GM12878 (cell line): ENCODE measurements at regions not wholly inside any gene's neighbourhood (a gene's known extent, or its start where the extent isn't known, plus 50 kb on each side); places are given as distances from the start of the nearest gene placed in this dataset.
"Not testable (repeated sequence)": the region's sequence is repeated elsewhere in the genome, so short reads cannot be mapped to it uniquely, and the experiment has no call there.

ENCODE experiments used
- ATAC-seq: fragments of 200-7000 bp; cut with Tn5 transposase; 3 replicates; pipeline ENCODE4 v1.9.1; 2020; ENCODE audit warnings: mild to moderate bottlenecking, moderate library complexity
- BruUV-seq: library from RNA; stranded (reverse); fragments of 400-500 nt; replicated peaks from 2 replicates; lab custom pipeline; 2021; lab: Mats Ljungman, UMichigan
- CTCF ChIA-PET: fragments of 300-600 bp; sonication (Branson Sonifier 250); formaldehyde crosslinking; extraction: SDS; loops from one replicate; lab custom pipeline; 2021; ENCODE audit warnings: inconsistent platforms; lab: Yijun Ruan, JAX
- POLR2A ChIA-PET: fragments of 350-600 bp; formaldehyde crosslinking; extraction: SDS; loops from one replicate; lab custom pipeline; 2021; ENCODE audit warnings: inconsistent platforms; lab: Charles Lee
- RAD21 ChIA-PET: fragments of 300-600 bp; sonication (Branson Sonifier 250); formaldehyde crosslinking; loops from one replicate; lab custom pipeline; 2023; ENCODE audit warnings: antibody characterized with exemption; ENCODE audit not compliant: unreplicated experiment; lab: Charles Lee
- SMC1A ChIA-PET: fragments of 300-600 bp; sonication (Branson Sonifier 250); formaldehyde crosslinking; loops from one replicate; lab custom pipeline; 2023; ENCODE audit not compliant: unreplicated experiment, uncharacterized antibody; lab: Charles Lee
- DNase-seq: peaks from one replicate; pipeline ENCODE4 v3.0.0-alpha.2; 2011; ENCODE audit warnings: low read depth, low spot score
- FAIRE-seq: peaks from 3 replicates; lab custom pipeline; 2011; peaks lifted over from hg19 to GRCh38; lab: Jason Lieb, UNC
- H2AFZ ChIP-seq: 2 replicates; pipeline ENCODE4 v1.6.0; 2011; ENCODE audit warnings: low read depth, low read length, control low read depth; ENCODE audit not compliant: control insufficient read depth
- H3K27ac ChIP-seq: 2 replicates; pipeline ENCODE4 v1.5.1; 2011; ENCODE audit warnings: control low read depth; ENCODE audit not compliant: control insufficient read depth, insufficient read depth
- H3K27me3 ChIP-seq, 2 experiments: replicated peaks in 1 of 2; 2 replicates each; pipeline versions ENCODE4 v1.6.0 to v1.6.1; 2011; ENCODE audit warnings: low read length in 1 of 2; ENCODE audit not compliant: control insufficient read depth in 2 of 2, insufficient read depth in 2 of 2
- H3K36me3 ChIP-seq, 2 experiments: 2 replicates each; pipeline ENCODE4 v1.5.1; 2011; ENCODE audit warnings: low read length in 1 of 2; ENCODE audit not compliant: control insufficient read depth in 2 of 2, insufficient read depth in 2 of 2
- H3K4me1 ChIP-seq: 2 replicates; pipeline ENCODE4 v1.6.1; 2011; ENCODE audit warnings: mild to moderate bottlenecking, low read length, moderate library complexity, mixed read lengths; ENCODE audit not compliant: control insufficient read depth, insufficient read depth
- H3K4me2 ChIP-seq: 2 replicates; pipeline ENCODE4 v1.6.0; 2011; ENCODE audit warnings: control low read depth; ENCODE audit not compliant: control insufficient read depth, insufficient read depth
- H3K4me3 ChIP-seq: fragments of 200-600 bp; sonication (generic); 2 replicates; pipeline ENCODE4 v1.5.1; 2016
- H3K79me2 ChIP-seq: 2 replicates; pipeline ENCODE4 v1.6.0; 2011; ENCODE audit warnings: low read length; ENCODE audit not compliant: control insufficient read depth, insufficient read depth
- H3K9ac ChIP-seq: 2 replicates; pipeline ENCODE4 v1.8.0; 2011; ENCODE audit warnings: low read length, control low read depth, mixed read lengths; ENCODE audit not compliant: control insufficient read depth, insufficient read depth
- H3K9me3 ChIP-seq: replicated peaks from 3 replicates; pipeline ENCODE4 v1.5.1; 2011; ENCODE audit warnings: mild to moderate bottlenecking, low read length; ENCODE audit not compliant: control insufficient read depth, insufficient read depth
- H4K20me1 ChIP-seq: 2 replicates; pipeline ENCODE4 v1.6.0; 2011; ENCODE audit not compliant: control insufficient read depth, insufficient read depth
- WGBS: methylation state at CpG from one replicate; pipeline ENCODE4 v1.1.6; 2016; ENCODE audit warnings: low lambda C conversion rate; ENCODE audit not compliant: insufficient replicate concordance, insufficient coverage; ENCODE audit errors: missing lambda C conversion rate; 5-methylcytosine and 5-hydroxymethylcytosine counted together
- in situ Hi-C: fragments of 300-500 bp; cut with MboI; formaldehyde crosslinking; loops from 9 replicates; pipeline ENCODE4 v1.14.3; 2018; ENCODE audit warnings: mixed read lengths
- intact Hi-C: fragments of 100-400 bp; cut with micrococcal nuclease; formaldehyde crosslinking; loops from one replicate; pipeline ENCODE4 v1.14.2; 2022; ENCODE audit not compliant: unreplicated experiment

DNA sequence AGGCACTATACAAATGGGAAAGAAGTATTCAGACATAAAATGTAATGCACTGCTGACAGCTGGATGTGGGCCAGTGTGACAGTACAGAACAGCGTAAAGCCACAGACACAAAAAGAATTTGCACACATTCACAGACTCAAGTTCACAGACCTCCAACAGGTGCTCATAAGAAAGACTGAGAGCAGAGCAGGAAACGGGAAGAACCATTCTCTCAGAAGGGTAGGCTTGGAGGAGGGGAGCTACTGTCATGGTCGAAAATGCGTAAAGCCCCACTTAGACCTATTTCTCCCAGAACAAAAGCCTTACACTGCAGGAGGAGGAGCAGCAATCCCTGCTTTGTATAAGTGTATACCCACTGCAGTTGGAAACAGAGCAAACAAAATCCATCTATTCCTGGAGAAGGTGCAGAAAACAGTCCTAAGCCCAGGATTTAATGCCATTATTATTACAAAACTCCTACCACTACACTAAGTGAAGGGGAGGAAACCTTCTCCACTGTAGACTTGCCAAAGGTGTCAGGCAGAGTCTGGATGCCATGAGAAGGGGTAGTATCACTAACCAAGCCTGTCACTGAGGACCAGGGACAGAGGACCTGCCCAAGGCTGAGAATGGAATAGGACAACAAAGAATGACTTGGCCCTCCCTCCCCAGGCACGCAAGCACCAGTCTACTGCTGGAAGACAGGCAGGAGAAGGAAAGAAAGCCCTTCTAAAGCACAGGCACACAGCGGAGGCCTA lies 103.0 kb upstream of the FAM25C start:
- RAD21 ChIA-PET, H3K9ac ChIP-seq, H3K4me2 ChIP-seq, DNase-seq, POLR2A ChIA-PET, H3K9me3 ChIP-seq, ATAC-seq, H3K27ac ChIP-seq, intact Hi-C loops, BruUV-seq, H2AFZ ChIP-seq, in situ Hi-C loops, FAIRE-seq, H3K4me1 ChIP-seq, H4K20me1 ChIP-seq, H3K4me3 ChIP-seq, H3K79me2 ChIP-seq, H3K27me3 ChIP-seq, H3K36me3 ChIP-seq, CTCF ChIA-PET, SMC1A ChIA-PET: not testable (repeated sequence)
- no CpG with 5 or more reads among the region's 6 CpGs for WGBS

DNA sequence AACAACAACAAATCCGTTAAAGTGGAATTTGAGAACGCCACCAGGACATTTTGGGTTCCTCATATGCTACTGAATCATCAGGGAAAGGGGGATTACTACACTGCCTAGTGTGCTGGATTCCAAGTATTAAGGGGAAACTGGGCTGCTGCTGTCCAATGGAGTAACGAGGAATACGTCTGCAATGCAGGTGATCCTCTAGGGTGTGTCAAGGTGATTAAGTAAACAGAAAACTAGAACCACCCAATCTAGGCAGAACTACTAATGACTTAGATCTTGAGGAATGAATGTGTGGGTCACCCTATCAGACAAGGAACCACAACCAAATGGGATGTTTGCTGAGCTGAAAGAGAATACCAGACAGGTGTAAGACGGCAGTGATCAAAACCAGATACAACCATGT lies 99.3 kb upstream of the FAM25C start:
- WGBS: no CpG with 5 or more reads among the region's 5 CpGs
- H2AFZ ChIP-seq, H3K27me3 ChIP-seq, intact Hi-C loops, H3K36me3 ChIP-seq, H3K4me3 ChIP-seq, RAD21 ChIA-PET, SMC1A ChIA-PET, H3K79me2 ChIP-seq, H3K9ac ChIP-seq, in situ Hi-C loops, H3K27ac ChIP-seq, CTCF ChIA-PET, H3K9me3 ChIP-seq, ATAC-seq, FAIRE-seq, BruUV-seq, POLR2A ChIA-PET, H3K4me2 ChIP-seq, DNase-seq, H4K20me1 ChIP-seq, H3K4me1 ChIP-seq: not testable (repeated sequence)

DNA sequence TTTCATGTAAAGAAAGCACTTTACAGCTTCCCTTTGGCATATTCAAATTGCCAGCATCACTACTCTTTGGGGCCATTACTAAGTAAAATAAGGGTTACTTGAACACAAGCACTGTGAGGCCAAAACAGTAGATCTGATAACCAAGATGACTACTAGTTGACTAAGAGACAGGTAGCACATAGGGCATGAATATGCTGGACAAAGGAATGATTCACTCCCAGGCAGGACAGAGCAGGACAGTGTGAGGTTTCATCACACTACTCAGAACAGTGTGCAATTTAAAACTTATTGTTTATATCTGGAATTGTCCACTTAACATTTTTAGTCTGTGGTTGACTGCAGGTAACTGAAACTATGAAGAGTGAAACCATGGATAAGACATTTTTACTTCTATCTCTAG lies 91.1 kb upstream of the FAM25C start:
- H3K4me2 ChIP-seq, H3K79me2 ChIP-seq, H2AFZ ChIP-seq, DNase-seq, H3K4me3 ChIP-seq, H3K27ac ChIP-seq, FAIRE-seq, H3K9ac ChIP-seq, H4K20me1 ChIP-seq, RAD21 ChIA-PET, H3K4me1 ChIP-seq, SMC1A ChIA-PET, POLR2A ChIA-PET, H3K9me3 ChIP-seq, H3K27me3 ChIP-seq, intact Hi-C loops, BruUV-seq, H3K36me3 ChIP-seq, in situ Hi-C loops, CTCF ChIA-PET, ATAC-seq: not testable (repeated sequence)

DNA sequence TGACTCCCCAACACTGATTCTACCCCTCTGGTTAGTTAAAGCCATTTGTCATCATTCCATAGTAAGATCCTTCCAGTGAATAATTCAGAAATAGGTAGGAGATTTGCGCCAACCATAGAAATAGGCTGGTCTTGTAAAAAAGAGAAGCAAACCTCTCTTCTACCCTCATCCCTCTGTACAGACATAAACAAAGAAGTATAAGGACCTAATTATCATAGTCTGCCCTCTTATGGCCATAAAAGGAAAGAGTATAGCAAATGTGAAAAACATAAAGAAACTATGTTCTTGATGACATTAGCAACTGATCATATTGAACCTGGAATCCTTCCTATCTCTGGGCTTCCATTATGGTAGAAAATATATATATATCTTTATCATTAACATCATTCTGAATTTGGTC lies 88.5 kb upstream of the FAM25C start:
- H3K4me2 ChIP-seq, H3K27me3 ChIP-seq, DNase-seq, CTCF ChIA-PET, ATAC-seq, FAIRE-seq, H3K36me3 ChIP-seq, H3K9ac ChIP-seq, H4K20me1 ChIP-seq, H3K4me1 ChIP-seq, intact Hi-C loops, RAD21 ChIA-PET, H2AFZ ChIP-seq, SMC1A ChIA-PET, H3K9me3 ChIP-seq, POLR2A ChIA-PET, H3K4me3 ChIP-seq, H3K79me2 ChIP-seq, BruUV-seq, H3K27ac ChIP-seq, in situ Hi-C loops: not testable (repeated sequence)
- WGBS: 40% methylated on average over 1 of the region's 1 CpG
